ENCODE measurements at regions not wholly inside any gene's neighbourhood (a gene's known extent, or its start where the extent isn't known, plus 50 kb on each side); places are given as distances from the start of the nearest gene placed in this dataset.

DNA sequence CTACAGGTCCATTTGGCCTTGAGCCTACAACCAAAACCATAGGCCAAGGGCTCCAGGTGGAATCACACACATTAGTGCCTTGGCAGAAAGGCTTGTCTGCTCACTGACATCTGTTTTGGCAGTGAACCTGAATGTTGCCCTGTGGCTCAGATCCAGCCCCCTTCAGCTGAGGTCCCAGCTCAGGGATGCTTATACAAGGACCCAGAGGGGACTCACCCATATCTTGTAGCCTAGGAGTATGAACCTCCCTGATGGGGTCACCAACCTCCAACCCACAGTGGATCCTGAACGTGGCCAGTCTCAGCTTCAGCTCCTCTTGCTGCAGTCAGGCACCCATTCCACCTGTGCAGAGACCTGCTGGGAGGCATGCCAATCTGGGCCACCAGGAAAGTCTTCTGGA, 50.8 kb upstream of the HMX1 start:
- no peaks in the 10 kb centered on the region for H3K4me1 Mint-ChIP-seq
- Histone ChIP-seq H3K9ac (ENCODE audit: extremely low read depth, insufficient read length, low read length) (no peak overlapping the region), H2AK5ac (ENCODE audit: insufficient read length, low read length) (no peak overlapping the region), H3K4me1 (ENCODE audit: insufficient read depth, low read length) (no peaks in the 10 kb centered on the region), H2BK12ac (ENCODE audit: insufficient read length, low read depth, low read length) (no peak overlapping the region), H3K4me2 (ENCODE audit: insufficient read depth, insufficient read length, low read length) (no peak overlapping the region), H3K23me2 (ENCODE audit: insufficient read length, low read depth, low read length, poor library complexity, severe bottlenecking) (no peaks in the 10 kb centered on the region), H3K4ac (ENCODE audit: low read depth, low read length) (no peak overlapping the region), H2BK15ac (ENCODE audit: low read depth, low read length) (no peak overlapping the region), H3K14ac (ENCODE audit: insufficient read depth, low read length) (no peak overlapping the region), H3K27ac (ENCODE audit: insufficient read length, low read depth, low read length) (no peak overlapping the region), H3K27me3 (ENCODE audit: insufficient read depth, low read length) (no peaks in the 10 kb centered on the region), H3T11ph (ENCODE audit: low read length) (no peak overlapping the region), H2BK20ac (ENCODE audit: low read depth, low read length, poor library complexity, severe bottlenecking) (no peak overlapping the region), H4K91ac (ENCODE audit: insufficient read length, low read depth, low read length) (no peak overlapping the region), H2BK120ac (ENCODE audit: low read depth, low read length, poor library complexity, severe bottlenecking) (no peak overlapping the region), H3K18ac (ENCODE audit: insufficient read length, low read depth, low read length) (no peak overlapping the region), H3K79me2 (ENCODE audit: insufficient read depth, low read length) (no peaks in the 10 kb centered on the region), H4K20me1 (ENCODE audit: control insufficient read depth, insufficient read depth, insufficient read length) (no peaks in the 10 kb centered on the region), H3K79me1 (ENCODE audit: insufficient read depth, low read depth, low read length, poor library complexity, severe bottlenecking) (no peaks in the 10 kb centered on the region), H2AFZ (ENCODE audit: low read length) (no peak overlapping the region), H3K23ac (ENCODE audit: insufficient read length, low read depth, low read length) (no peak overlapping the region), H3K56ac (ENCODE audit: insufficient read length, low read depth, low read length) (no peak overlapping the region), H3K9me3 (ENCODE audit: control insufficient read depth, low read depth, low read length) (peaks cover 9% of the 10 kb centered on the region), H4K8ac (replicated peaks; ENCODE audit: insufficient read length, low read depth, low read length) (no peak overlapping the region), H2BK5ac (ENCODE audit: insufficient read length, low read length) (no peak overlapping the region), H4K5ac (ENCODE audit: insufficient read length, low read depth, low read length) (no peak overlapping the region)
- peaks cover 24% of the 10 kb centered on the region for H3K27me3 Mint-ChIP-seq (ENCODE audit: low read depth)
- H3K4me3 Mint-ChIP-seq, result no peak overlapping the region
- WGBS (ENCODE audit: extremely low coverage, insufficient read length, low lambda C conversion rate), result no CpG with 5 or more reads among the region's 1 CpG
- TF ChIP-seq, protein P1, sequence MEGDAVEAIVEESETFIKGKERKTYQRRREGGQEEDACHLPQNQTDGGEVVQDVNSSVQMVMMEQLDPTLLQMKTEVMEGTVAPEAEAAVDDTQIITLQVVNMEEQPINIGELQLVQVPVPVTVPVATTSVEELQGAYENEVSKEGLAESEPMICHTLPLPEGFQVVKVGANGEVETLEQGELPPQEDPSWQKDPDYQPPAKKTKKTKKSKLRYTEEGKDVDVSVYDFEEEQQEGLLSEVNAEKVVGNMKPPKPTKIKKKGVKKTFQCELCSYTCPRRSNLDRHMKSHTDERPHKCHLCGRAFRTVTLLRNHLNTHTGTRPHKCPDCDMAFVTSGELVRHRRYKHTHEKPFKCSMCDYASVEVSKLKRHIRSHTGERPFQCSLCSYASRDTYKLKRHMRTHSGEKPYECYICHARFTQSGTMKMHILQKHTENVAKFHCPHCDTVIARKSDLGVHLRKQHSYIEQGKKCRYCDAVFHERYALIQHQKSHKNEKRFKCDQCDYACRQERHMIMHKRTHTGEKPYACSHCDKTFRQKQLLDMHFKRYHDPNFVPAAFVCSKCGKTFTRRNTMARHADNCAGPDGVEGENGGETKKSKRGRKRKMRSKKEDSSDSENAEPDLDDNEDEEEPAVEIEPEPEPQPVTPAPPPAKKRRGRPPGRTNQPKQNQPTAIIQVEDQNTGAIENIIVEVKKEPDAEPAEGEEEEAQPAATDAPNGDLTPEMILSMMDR (conservative IDR thresholded peaks at IDR 0.05), result no peak
- H3K36me3 Mint-ChIP-seq (ENCODE audit: insufficient read depth in 1 of 3, low read depth in 3 of 3), result no peaks in the 10 kb centered on the region; a peak in 1 of 7 replicates
- H3K27ac Mint-ChIP-seq, result no peak overlapping the region
- no peak for DNase-seq
- H3K9me3 Mint-ChIP-seq, result peaks cover 25 to 52% of the 10 kb centered on the region in 2 experiments

Data from H9 (cell line).